Occipital lobe (tissue), 1 donor: ENCODE measurements at regions not wholly inside any gene's neighbourhood (a gene's known extent, or its start where the extent isn't known, plus 50 kb on each side); places are given as distances from the start of the nearest gene placed in this dataset.

Source experiments
- DNase-seq: peaks from one replicate; lab custom pipeline; 2025; lab: John Stamatoyannopoulos, UW

GRCh38 chr2:128399690-128400291, 81.1 kb upstream of the HS6ST1 start:
- DNase-seq, result no peak

DNA sequence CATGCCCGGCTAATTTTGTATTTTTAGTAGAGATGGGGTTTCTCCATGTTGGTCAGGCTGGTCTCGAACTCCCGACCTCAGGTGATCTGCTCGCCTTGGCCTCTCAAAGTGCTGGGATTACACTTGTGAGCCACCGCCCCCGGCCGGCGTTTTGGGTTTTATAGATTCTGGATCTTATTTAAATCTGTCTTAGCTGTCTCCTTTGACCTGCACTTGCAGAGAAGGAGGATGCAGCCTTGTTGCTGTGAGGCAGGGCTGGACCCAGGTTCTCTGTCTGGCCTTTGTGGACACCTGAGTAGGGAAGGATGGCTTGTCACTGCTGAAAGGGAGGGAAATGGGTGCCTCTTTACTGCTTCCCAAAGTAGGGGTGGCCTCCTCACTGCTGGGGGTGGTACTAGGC, 83.0 kb upstream of the HS6ST1 start:
- DNase-seq, result no peak

GRCh38 chr2:128402911-128403670, 84.4 kb upstream of the HS6ST1 start:
- DNase-seq, result no peak

GRCh38 chr2:128403814-128404708, 85.4 kb upstream of the HS6ST1 start:
- no peak for DNase-seq

- no peak for DNase-seq
Observed at GRCh38 chr2:128404709-128405466, 86.2 kb upstream of the HS6ST1 start.

- no peak for DNase-seq
Observed at GRCh38 chr2:128405467-128405900, 86.8 kb upstream of the HS6ST1 start.

GRCh38 chr2:128405981-128406613, 87.4 kb upstream of the HS6ST1 start:
- DNase-seq, result no peak

GRCh38 chr2:128406736-128407554, 88.3 kb upstream of the HS6ST1 start:
- DNase-seq, result no peak

- DNase-seq, result no peak
Observed at GRCh38 chr2:128408349-128409305, 90.0 kb upstream of the HS6ST1 start.

DNA sequence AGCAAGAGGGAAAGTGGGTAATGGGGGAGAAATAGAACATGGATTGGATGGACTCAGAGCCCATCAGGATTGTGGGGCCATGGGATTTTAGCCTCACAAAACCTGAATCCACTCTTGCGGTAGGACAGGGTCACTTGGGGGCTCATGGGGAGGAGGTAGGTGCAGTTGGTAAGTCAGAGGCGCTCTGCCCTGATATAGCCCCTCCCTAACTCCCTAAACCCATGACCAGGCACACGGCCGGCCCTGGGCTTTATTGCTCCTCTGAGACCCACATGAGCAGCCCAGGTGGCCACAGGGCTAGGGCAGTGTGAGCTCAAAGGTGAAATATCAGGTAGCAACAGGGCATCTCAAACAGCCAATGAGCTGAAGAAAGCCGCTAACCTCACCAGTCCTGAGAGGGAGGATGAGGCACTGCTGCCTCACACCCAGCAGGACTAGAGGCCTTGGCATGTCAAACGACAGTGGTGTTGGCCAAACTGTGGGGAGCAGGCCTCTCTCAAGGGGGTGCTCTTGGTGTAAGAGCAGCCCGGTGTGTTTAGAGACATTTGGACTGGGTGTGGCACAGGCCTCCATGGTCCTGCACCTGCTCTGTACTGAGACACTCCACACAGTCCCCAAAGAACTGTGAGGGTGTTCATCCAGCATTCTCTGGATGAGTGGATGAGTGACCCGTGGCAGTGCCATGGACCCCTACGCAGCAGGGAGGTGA, 90.8 kb upstream of the HS6ST1 start:
- DNase-seq, result no peak

DNA sequence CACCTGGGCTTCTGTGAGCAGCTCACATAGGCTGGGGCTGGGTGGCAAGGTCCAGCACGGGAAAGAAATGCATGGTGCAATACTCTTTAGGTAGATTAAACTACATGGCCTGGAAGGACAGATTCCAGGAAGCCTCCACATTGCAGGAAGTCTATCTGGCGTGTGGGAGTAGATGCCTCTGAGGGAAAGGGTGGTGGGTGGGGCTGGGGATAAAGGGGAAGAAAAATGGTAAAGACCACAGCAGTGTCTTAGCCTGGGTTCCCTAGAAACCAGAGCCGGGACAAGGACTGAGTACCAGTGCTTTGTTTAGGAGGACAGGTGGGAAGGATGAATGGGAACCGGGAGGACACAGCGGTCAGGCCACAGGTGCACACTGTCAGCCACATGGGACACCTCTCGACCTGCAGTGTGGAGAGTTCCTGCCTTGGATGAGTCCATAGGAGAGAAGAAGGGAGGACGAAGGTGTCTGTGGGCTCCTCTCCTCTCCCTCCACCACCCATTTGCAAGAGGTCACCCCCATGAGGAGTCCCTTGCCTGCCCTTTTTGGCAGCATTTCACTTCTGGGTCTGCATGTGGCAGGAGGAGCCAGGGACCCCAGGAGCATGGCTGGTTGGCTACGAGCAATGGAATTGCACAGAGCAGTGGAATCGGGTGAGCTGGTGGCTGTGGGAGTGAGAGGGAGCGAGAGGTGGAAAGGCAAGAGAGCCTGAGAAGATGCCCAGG, 91.5 kb upstream of the HS6ST1 start:
- DNase-seq, result no peak

- no peak for DNase-seq
Observed at GRCh38 chr2:128410758-128411215, 92.1 kb upstream of the HS6ST1 start.

GRCh38 chr2:128411431-128411830, 92.8 kb upstream of the HS6ST1 start:
- DNase-seq, result no peak

- DNase-seq, result no peak
Observed at GRCh38 chr2:128412181-128412871, 93.7 kb upstream of the HS6ST1 start.

DNA sequence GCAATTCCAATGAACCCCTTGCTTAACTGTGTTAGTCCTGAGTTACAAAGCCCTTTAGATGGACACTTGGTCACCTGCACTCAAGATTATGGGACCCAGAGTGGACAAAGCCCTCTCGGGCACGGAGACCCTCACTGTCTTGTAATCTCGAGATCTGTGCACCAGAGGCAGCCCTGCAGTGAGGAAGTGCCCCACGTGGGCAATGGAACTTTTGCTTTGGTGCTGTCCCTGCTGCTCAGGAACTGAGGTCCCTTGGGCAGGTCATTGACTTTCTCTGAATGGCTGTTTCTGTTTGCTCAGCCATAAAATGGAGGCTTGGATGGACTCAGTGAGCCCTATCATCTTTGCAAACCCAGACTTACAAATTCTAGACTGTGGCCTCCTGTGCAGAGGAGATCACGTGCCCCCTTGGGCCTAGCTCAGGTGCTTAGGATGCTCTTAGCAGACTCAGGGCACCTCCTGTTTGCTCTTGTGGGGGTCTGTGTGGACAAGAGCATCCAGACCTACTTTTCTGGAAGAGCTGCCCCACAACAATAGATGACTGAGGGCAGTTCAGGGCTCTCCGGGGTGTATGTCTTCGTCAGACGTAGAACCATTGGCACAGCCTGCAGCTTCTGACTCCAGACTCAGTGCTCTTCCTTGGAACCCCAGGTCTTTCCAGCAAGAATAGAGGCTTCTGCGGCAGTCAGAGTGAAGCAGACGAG, 94.5 kb upstream of the HS6ST1 start:
- DNase-seq, result no peak

DNA sequence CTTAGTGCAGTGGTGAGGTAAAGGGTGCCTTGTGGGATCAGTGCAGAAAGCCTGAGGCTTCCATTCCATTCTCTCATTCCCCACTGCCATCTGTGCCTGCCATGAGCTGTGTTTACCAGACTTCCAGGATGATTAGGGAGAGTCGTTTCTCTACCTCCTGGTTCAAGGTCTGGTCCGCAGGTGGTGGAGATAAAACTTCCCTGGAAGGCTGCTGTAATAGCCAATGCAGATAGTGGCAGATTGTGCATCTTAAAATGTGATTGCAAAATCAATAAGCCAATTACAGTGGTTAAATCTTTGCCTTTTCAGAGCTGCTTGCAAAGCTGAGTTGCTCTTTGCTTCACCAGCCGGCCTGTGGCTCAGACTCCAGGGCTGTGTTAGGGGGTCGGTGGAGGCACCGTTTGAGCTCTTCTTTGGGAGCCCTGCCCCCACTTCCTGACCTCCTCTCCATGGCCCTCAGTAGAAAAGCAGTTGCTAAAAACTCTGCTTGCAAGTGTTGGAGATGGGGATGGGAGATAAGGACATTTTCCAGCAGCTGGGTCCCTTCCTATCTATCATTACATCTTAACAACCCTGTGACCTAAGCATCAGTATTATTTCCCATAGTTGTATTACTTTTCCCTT, 95.2 kb upstream of the HS6ST1 start:
- no peak for DNase-seq
